HG03095 (cell line): ENCODE measurements at regions not wholly inside any gene's neighbourhood (a gene's known extent, or its start where the extent isn't known, plus 50 kb on each side); places are given as distances from the start of the nearest gene placed in this dataset.

ENCODE experiments used
- ATAC-seq: cut with Tn5 transposase; IDR thresholded peaks from one replicate; pipeline ENCODE4 v1.9.1; 2021; ENCODE audit warnings: moderate library complexity; ENCODE audit not compliant: unreplicated experiment

- no peak for ATAC-seq
Measured at GRCh38 chr2:59936048-59936447, 617.4 kb downstream of the BCL11A start.

GRCh38 chr2:59935005-59935404, 618.4 kb downstream of the BCL11A start:
- no peak for ATAC-seq

GRCh38 chr2:59933948-59934347, 619.5 kb downstream of the BCL11A start:
- no peak for ATAC-seq

- ATAC-seq = no peak
Measured at GRCh38 chr2:59932341-59932740, 621.1 kb downstream of the BCL11A start.

GRCh38 chr2:59930430-59930829, 623.0 kb downstream of the BCL11A start:
- ATAC-seq = no peak

- ATAC-seq = no peak
Measured at GRCh38 chr2:59926731-59927130, 626.7 kb downstream of the BCL11A start.

- no peak for ATAC-seq
Measured at GRCh38 chr2:59925321-59925720, 628.1 kb downstream of the BCL11A start.

DNA sequence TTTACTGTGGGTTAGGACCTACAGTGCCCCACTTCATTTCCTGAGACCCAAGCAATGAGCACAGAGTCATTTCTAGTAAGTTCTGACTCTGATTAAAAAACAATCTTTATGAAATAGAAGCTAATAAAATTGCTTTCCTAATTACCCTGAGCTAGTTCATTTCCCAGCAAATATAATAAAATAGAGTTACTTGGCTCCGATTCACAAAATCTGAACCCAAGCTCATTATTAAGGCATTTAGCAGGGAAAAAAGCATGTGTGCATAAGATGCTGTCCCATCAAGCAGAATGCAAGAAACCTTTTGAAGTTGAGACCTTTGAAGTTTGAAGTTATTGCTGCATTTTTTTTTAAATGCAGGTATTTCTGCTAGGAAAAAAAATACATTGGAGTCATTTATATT, 629.1 kb downstream of the BCL11A start:
- ATAC-seq = no peak

GRCh38 chr2:59922450-59922849, 631.0 kb downstream of the BCL11A start:
- no peak for ATAC-seq

GRCh38 chr2:59921743-59922142, 631.7 kb downstream of the BCL11A start:
- no peak for ATAC-seq

GRCh38 chr2:59920961-59921360, 632.5 kb downstream of the BCL11A start:
- no peak for ATAC-seq

- no peak for ATAC-seq
Measured at GRCh38 chr2:59920307-59920706, 633.1 kb downstream of the BCL11A start.

GRCh38 chr2:59919579-59919978, 633.9 kb downstream of the BCL11A start:
- ATAC-seq = no peak

DNA sequence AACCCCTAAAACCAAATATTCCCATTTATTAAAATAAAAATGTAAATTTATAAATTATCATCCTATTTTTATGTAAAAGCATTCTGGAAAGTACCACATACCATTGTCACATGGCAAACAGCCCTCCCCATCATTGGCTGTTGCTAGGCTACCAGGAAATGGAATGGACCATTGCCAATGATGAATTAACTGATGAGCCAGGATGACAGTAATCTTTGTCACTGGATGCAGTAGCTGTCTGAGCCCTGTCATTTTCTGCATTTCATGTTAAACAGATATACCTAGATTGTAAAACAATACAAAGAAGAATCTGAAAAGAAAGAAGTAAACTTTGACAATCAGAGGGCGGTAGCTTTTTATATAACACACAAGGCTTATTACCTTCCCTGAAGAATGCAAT, 641.4 kb downstream of the BCL11A start:
- no peak for ATAC-seq

GRCh38 chr2:59910166-59910565, 643.3 kb downstream of the BCL11A start:
- ATAC-seq = no peak

DNA sequence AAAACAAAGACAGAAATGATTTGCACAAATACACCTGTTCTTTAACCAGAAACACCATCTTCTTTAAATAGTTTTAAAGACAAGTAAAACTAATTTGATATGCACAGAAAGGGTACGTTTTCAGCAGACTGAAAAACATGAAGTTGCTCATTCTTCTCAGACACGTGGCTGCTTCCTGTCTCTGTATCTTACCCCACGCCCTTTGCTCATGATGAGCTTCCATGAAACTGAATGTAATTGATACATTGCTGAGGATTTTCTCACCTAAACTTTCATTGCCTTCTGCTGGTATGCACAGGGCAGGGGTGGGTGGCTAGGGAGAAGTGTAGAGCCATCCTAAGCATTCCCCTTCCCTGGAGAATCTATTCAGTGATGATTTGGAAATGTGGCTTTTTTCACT, 644.3 kb downstream of the BCL11A start:
- ATAC-seq = no peak

DNA sequence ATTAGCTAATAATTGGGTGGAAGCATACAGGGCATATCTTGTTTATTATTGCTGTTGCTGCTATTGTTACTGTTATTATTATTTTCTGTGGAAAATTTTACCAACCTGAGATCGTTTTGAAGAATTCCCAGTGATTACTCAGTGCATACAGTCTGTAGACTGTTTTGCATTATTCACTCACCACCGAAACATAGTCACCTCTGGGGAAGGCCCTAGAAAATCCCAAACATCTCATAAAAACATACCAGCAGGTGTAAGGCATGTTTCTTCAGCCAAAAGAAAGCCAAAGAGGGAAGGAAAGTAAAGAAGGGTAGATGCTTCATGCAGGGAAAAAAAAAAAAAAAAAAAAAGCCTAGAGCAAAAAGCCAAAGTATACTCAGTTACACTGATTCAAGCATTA, 647.7 kb downstream of the BCL11A start:
- ATAC-seq = no peak

DNA sequence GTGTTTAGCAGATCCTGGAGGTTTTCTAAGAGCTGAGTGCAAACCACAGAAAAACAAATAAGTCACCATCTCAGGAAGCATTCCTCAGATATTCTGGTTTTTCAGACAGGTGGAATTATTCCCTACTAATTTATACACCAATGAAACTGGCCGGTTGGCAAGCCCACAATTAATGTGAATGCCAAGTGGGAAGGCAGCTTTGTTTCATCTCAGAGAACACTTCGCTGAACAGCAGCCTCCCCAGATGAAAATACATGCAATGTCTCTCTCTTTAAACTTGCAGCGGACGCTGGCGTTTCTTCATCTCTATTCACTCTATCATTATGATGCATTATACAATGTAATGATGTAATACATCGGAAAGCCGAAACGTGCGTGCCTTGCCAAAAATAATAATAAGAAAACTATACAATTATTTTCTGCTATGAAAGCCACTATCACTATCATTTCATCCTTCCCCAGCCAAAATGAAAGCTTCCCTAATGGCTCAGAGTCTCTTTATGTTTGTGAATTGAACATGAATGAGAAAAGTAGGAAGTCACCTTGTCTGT, 649.4 kb downstream of the BCL11A start:
- ATAC-seq = no peak

DNA sequence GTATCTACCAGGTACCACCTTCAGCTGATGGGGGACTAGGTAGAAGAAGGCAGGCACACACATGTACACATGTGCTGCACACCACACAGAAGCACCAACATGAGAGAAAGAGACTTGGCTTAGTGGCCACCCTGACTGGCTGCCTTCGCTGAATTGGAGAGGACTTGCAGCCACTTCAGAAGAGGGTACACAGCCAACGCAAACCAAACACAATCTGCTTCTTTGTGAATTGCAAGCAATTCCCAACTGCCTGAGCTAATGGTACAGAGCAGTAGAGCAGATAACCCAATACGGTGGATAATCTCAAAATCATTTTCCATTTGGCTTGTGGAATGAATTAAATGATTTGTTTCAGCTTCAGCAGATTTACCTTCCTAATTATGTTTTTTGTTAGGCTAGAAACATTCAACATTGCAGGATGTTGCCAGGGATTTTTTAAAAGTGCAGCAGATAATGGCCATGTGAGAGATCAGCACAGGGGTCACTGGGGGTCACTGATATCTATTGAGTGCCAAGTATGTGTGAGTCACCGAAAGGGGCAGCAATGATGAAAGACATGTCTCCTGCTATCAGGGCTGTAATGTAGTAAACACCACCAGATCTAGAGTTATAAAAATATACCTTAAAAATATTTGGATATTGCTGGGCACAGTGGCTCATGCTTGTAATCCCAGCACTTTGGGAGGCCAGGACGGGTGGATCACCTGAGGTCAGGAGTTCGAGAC, 652.6 kb downstream of the BCL11A start:
- no peak for ATAC-seq

GRCh38 chr2:59899692-59900091, 653.8 kb downstream of the BCL11A start:
- no peak for ATAC-seq

- no peak for ATAC-seq
Measured at GRCh38 chr2:59896499-59897245, 656.8 kb downstream of the BCL11A start.

GRCh38 chr2:59893612-59894011, 659.8 kb downstream of the BCL11A start:
- ATAC-seq = no peak
